ENCODE measurements at regions not wholly inside any gene's neighbourhood (a gene's known extent, or its start where the extent isn't known, plus 50 kb on each side); places are given as distances from the start of the nearest gene placed in this dataset.

- H3K27ac Mint-ChIP-seq, result no peak overlapping the region
- no peaks in the 10 kb centered on the region for H3K4me1 Mint-ChIP-seq
- H3K4me3 Mint-ChIP-seq, result no peak overlapping the region
- H3K36me3 Mint-ChIP-seq, result no peaks in the 10 kb centered on the region
- no peaks in the 10 kb centered on the region for H3K27me3 Mint-ChIP-seq
- peaks cover 0 to 13% (median 5%) of the 10 kb centered on the region in 7 donors for H3K9me3 Mint-ChIP-seq
- ATAC-seq (ENCODE audit: low read depth in 2 of 2) (no peak), DNase-seq (no peak)
Observed at GRCh38 chr12:114938487-114939210, 254.7 kb upstream of the TBX3 start.

GRCh38 chr12:114936148-114937079, 252.4 kb upstream of the TBX3 start:
- Mint-ChIP-seq H3K9me3 (peaks cover 0 to 20% (median 9%) of the 10 kb centered on the region in 7 donors), H3K4me1 (no peaks in the 10 kb centered on the region), H3K36me3 (no peaks in the 10 kb centered on the region), H3K27me3 (no peaks in the 10 kb centered on the region), H3K27ac (no peak overlapping the region), H3K4me3 (no peak overlapping the region)
- ATAC-seq (ENCODE audit: low read depth in 2 of 2), result no peak
- no peak for DNase-seq

DNA sequence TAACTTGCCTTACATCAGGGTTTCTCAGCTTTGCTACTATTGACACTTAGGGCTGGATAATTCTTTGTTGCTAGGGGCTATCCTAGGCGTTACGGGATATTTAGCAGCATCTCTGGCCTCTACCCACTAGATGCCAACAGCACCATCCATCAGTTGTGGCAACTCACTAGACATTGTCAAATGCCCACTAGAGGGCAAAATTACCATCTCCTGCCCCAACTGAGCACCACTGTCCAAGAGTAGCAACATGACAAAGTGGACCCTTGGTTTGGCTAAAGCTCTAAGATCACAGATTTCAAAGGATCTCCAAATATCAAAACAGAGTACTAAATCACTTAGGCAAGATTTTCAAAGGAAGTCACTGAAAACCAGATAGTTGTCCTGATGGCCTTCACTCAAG, 251.7 kb upstream of the TBX3 start:
- Mint-ChIP-seq H3K9me3 (peaks cover 0 to 26% (median 12%) of the 10 kb centered on the region in 7 donors), H3K4me3 (no peak overlapping the region), H3K27ac (no peak overlapping the region), H3K4me1 (no peaks in the 10 kb centered on the region), H3K36me3 (no peaks in the 10 kb centered on the region), H3K27me3 (no peaks in the 10 kb centered on the region)
- ATAC-seq (ENCODE audit: low read depth in 2 of 2) (no peak), DNase-seq (no peak)

DNA sequence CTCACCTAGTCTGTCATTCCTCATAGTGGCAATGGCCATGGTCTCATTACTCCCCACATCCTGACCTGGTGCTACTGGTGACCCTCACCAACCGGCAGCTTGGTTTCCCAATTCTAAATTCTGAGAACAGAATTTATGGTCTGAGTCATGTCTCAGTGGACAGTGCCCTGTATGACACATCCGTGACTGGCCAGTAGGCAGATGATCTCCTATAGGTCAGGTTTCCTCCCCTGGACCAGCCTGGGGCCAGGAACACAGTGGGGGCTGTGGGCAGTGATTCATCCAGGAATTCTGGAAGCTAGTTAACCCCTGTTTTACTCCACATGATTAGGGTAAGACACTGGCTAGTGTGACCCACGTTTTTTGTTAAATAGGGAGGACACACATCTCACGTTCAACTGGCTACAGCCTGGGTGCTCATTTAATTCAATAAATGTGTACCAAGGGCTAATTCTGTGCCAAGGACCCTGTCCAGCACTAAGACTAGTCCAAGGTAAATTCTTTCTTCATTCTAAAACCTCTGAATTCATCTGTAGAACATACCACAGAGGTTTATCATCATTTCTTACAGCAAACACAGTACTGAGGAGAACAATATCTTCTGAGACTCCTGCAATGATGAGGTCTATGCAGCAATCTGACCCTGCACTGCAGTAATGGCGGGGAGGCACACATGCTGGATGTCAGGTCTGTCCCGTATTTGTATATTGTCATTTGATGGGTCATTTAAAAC, 249.6 kb upstream of the TBX3 start:
- ATAC-seq (ENCODE audit: low read depth in 2 of 2) (no peak), DNase-seq (no peak)
- no peaks in the 10 kb centered on the region for H3K27me3 Mint-ChIP-seq
- H3K4me1 Mint-ChIP-seq, result no peaks in the 10 kb centered on the region
- no peaks in the 10 kb centered on the region for H3K36me3 Mint-ChIP-seq
- no peak overlapping the region for H3K27ac Mint-ChIP-seq
- H3K4me3 Mint-ChIP-seq, result no peak overlapping the region
- H3K9me3 Mint-ChIP-seq, result peaks cover 0 to 15% (median 9%) of the 10 kb centered on the region in 7 donors

DNA sequence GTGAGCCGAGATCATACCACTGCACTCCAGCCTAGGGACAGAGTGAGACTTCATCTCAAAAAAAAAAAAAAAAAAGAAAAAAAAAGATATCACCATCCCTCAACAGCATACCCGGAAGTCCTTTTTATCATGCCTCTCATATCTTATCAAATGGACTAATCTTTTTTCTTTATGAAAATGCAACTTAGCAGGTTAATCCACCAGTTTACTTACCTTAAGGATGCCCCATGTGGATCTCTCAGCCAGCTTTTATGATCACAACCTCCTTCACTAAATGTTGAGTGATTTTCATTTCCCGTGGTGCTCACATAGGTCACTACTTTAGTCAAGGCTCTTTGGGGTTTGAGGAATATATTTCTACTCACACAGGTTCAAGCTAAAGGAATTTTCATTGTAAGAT, 248.8 kb upstream of the TBX3 start:
- Mint-ChIP-seq H3K36me3 (no peaks in the 10 kb centered on the region), H3K4me1 (no peaks in the 10 kb centered on the region), H3K9me3 (peaks cover 3 to 15% (median 8%) of the 10 kb centered on the region in 7 donors), H3K4me3 (no peak overlapping the region), H3K27me3 (no peaks in the 10 kb centered on the region), H3K27ac (no peak overlapping the region)
- DNase-seq (no peak), ATAC-seq (ENCODE audit: low read depth in 2 of 2) (no peak)

GRCh38 chr12:114931025-114931424, 247.1 kb upstream of the TBX3 start:
- Mint-ChIP-seq H3K27ac (no peak overlapping the region), H3K9me3 (peaks cover 3 to 16% (median 7%) of the 10 kb centered on the region in 7 donors), H3K4me3 (no peak overlapping the region), H3K4me1 (no peaks in the 10 kb centered on the region), H3K27me3 (no peaks in the 10 kb centered on the region), H3K36me3 (no peaks in the 10 kb centered on the region)
- DNase-seq (no peak), ATAC-seq (ENCODE audit: low read depth in 2 of 2) (no peak)

- no peak overlapping the region for H3K4me3 Mint-ChIP-seq
- no peaks in the 10 kb centered on the region for H3K4me1 Mint-ChIP-seq
- peaks cover 3 to 15% (median 8%) of the 10 kb centered on the region in 7 donors for H3K9me3 Mint-ChIP-seq
- ATAC-seq (ENCODE audit: low read depth in 2 of 2) (no peak), DNase-seq (no peak)
- H3K27ac Mint-ChIP-seq, result no peak overlapping the region
- H3K27me3 Mint-ChIP-seq, result no peaks in the 10 kb centered on the region
- no peaks in the 10 kb centered on the region for H3K36me3 Mint-ChIP-seq
Observed at GRCh38 chr12:114926341-114926740, 242.4 kb upstream of the TBX3 start.

DNA sequence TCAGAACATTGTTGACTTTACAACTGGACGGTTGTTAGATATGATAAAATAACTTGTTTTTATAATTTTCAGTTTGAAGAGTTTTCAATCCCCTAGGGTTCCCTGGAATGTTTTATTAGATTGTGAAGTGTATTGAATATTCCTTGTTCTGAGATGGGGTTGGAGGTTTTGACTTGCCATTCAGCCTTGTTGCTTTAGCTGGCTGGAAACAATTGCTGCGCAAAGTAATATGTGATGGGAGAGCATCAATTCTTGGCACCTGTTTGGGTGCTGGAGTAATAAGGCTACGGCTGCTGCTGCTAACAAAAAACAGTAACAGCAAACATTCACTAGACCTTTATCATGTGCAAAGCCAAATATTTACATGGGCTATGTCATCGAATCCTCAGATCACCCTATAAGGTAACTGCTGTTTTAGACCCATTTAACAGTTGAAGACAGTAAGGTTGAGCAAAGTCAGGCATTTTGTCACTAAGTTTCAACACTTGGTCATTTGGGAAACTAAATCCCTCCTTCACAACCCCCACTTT, 241.0 kb upstream of the TBX3 start:
- no peak for ATAC-seq (ENCODE audit: low read depth in 2 of 2)
- Mint-ChIP-seq H3K27ac (no peak overlapping the region), H3K36me3 (no peaks in the 10 kb centered on the region), H3K4me1 (no peaks in the 10 kb centered on the region), H3K4me3 (no peak overlapping the region), H3K27me3 (no peaks in the 10 kb centered on the region), H3K9me3 (peaks cover 0 to 12% (median 3%) of the 10 kb centered on the region in 7 donors)
- no peak for DNase-seq

GRCh38 chr12:114921781-114922180, 237.8 kb upstream of the TBX3 start:
- H3K9me3 Mint-ChIP-seq, result peaks cover 0 to 15% (median 6%) of the 10 kb centered on the region in 7 donors
- no peaks in the 10 kb centered on the region for H3K36me3 Mint-ChIP-seq
- H3K27ac Mint-ChIP-seq, result no peak overlapping the region
- DNase-seq (no peak), ATAC-seq (ENCODE audit: low read depth in 2 of 2) (no peak)
- H3K4me3 Mint-ChIP-seq, result no peak overlapping the region
- H3K27me3 Mint-ChIP-seq, result no peaks in the 10 kb centered on the region
- no peaks in the 10 kb centered on the region for H3K4me1 Mint-ChIP-seq

DNA sequence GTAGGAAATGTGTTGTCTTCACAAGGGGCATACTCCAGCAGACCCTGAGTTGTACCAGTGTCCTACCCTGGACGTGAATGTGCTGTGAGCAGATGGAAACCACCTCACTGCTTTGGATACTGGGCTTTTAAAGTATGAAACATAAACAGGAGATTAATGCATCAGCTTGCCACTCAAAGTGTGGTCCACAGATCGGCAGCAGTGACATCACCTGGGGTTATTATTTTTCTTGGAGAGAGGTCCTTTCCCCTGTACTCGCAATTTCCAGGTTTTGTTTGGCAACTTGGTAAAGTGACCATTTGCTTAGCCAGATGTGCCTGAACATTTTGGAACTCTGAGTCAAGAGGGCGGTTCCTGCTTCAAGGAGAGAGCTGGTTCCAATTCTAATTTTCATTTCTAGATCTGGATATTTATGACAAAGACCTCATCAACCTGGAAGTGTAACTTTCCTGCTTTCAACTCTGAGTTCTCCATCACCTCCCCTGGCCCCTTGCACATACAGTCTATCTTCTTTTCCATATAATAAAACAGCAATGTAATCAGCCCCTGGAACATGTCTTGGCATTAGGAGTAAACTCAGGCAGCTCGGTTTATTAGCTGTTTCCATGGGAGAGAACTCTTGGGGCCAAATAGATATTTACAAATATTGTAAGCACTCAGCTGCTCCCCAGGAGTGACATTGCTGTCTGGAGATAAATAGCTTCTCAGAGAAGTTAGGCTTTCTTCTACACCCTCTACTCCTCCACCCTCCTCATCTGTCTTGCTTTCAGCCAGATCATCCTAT, 237.0 kb upstream of the TBX3 start:
- H3K36me3 Mint-ChIP-seq, result no peaks in the 10 kb centered on the region
- peaks cover 0 to 15% (median 5%) of the 10 kb centered on the region in 7 donors for H3K9me3 Mint-ChIP-seq
- no peaks in the 10 kb centered on the region for H3K4me1 Mint-ChIP-seq
- no peak for ATAC-seq (ENCODE audit: low read depth in 2 of 2)
- DNase-seq, result no peak
- no peaks in the 10 kb centered on the region for H3K27me3 Mint-ChIP-seq
- no peak overlapping the region for H3K27ac Mint-ChIP-seq
- H3K4me3 Mint-ChIP-seq, result no peak overlapping the region

DNA sequence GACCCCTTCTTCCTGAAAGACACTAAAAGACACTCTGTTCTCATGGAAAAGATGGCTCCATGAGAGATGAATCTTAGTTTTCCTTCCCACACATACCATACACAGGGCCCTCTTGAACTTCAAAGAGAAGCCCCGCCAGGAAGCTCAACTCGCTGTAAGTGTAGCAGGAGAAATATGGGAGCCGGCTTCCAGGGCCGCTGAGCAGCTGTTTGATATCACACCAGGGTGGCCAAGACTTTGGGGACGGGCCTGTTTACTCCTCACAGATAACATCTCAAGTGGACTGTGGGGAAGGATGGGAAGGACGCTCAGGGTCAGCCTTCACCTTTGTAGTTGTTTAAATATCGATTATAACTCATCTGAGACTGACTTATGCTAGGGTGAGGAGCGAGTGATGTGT, 235.5 kb upstream of the TBX3 start:
- Mint-ChIP-seq H3K4me1 (no peaks in the 10 kb centered on the region), H3K9me3 (peaks cover 0 to 15% (median 5%) of the 10 kb centered on the region in 7 donors), H3K36me3 (no peaks in the 10 kb centered on the region), H3K4me3 (no peak overlapping the region), H3K27me3 (no peaks in the 10 kb centered on the region), H3K27ac (no peak overlapping the region)
- ATAC-seq (ENCODE audit: low read depth in 2 of 2) (no peak), DNase-seq (no peak)

DNA sequence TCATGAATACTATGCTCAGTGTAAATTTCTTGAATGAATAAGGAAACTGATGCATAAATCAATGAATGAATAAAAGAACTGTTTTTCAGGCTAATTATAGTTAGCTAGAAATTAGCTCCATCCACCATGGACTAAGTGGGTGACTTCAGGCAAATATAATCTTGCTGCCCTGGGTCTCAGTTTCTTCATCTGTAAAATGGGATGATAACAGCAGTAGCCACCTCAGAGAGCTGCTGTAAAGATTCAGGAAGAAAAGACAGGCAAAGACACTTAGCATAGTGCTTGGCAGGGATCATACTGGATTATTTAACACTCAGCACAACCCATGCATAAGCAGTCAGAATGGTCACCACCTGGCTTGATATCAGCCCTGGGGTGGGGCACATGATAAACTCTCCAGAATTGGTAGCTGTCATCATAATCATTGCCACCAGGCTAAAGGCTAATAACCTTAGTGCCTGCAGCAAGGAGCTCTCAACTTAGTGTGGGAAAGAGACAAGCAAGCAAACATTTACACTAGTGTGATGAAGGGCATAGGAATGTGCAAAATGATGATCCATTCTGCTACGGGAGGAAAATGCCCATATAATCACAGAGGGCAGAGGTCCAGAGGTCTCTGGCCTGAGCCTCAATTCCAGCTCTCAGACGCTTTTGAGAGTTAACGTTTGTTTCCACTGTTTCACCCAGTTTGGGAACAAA, 234.7 kb upstream of the TBX3 start:
- DNase-seq, result no peak
- no peak overlapping the region for H3K4me3 Mint-ChIP-seq
- H3K36me3 Mint-ChIP-seq, result no peaks in the 10 kb centered on the region
- H3K27me3 Mint-ChIP-seq, result no peaks in the 10 kb centered on the region
- no peaks in the 10 kb centered on the region for H3K4me1 Mint-ChIP-seq
- peaks cover 0 to 13% (median 5%) of the 10 kb centered on the region in 7 donors for H3K9me3 Mint-ChIP-seq
- no peak overlapping the region for H3K27ac Mint-ChIP-seq
- ATAC-seq (ENCODE audit: low read depth in 2 of 2), result no peak

All from naive B cell (primary cell).